ENCODE measurements at regions not wholly inside any gene's neighbourhood (a gene's known extent, or its start where the extent isn't known, plus 50 kb on each side); places are given as distances from the start of the nearest gene placed in this dataset.
"Not testable (repeated sequence)": the region's sequence is repeated elsewhere in the genome, so short reads cannot be mapped to it uniquely, and the experiment has no call there.

- Mint-ChIP-seq H3K4me3 (ENCODE audit: low read depth) (no peak overlapping the region), H3K9me3 (no peaks in the 10 kb centered on the region), H3K4me1 (ENCODE audit: low read depth) (no peaks in the 10 kb centered on the region), H3K27me3 (ENCODE audit: low read depth) (no peaks in the 10 kb centered on the region), H3K27ac (no peak overlapping the region), H3K36me3 (ENCODE audit: low read depth) (no peaks in the 10 kb centered on the region)
- DNase-seq (ENCODE audit: low spot score), result no peak
- intact Hi-C loops (cut with micrococcal nuclease), result no loop called here
These were observed 616.6 kb upstream of the GOT2 start for GRCh38 chr16:59350670-59351069.

- H3K27me3 Mint-ChIP-seq (ENCODE audit: low read depth), result peaks cover 2% of the 10 kb centered on the region
- no peak for DNase-seq (ENCODE audit: low spot score)
- no peak overlapping the region for H3K27ac Mint-ChIP-seq
- intact Hi-C loops (cut with micrococcal nuclease), result no loop called here
- no peaks in the 10 kb centered on the region for H3K9me3 Mint-ChIP-seq
- H3K4me1 Mint-ChIP-seq (ENCODE audit: low read depth), result no peaks in the 10 kb centered on the region
- H3K4me3 Mint-ChIP-seq (ENCODE audit: low read depth), result no peak overlapping the region
- no peaks in the 10 kb centered on the region for H3K36me3 Mint-ChIP-seq (ENCODE audit: low read depth)
These were observed 608.6 kb upstream of the GOT2 start for GRCh38 chr16:59342669-59343068.

DNA sequence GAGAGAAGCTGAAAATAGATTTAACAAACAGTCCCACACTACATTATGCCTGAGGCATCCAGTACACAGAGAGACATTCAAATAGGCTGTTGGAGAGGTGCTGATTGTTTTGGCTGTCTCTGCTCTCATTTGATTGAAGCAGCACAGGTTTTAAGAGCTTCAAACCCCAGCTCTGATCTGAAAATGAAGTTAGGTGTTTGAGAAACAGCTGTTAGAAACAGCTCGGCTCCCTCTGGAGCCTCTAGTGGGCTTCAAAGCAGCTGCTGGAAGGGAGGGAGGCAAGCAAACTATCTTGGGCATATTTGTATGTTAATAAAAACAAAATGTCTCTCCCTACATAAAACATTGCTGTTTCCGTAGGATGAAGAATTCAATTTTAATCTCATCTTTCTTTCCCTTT, 607.3 kb upstream of the GOT2 start:
- DNase-seq (ENCODE audit: low spot score), result no peak
- H3K4me1 Mint-ChIP-seq (ENCODE audit: low read depth), result no peaks in the 10 kb centered on the region
- H3K4me3 Mint-ChIP-seq (ENCODE audit: low read depth), result no peak overlapping the region
- intact Hi-C loops (cut with micrococcal nuclease), result no loop called here
- no peaks in the 10 kb centered on the region for H3K36me3 Mint-ChIP-seq (ENCODE audit: low read depth)
- H3K27ac Mint-ChIP-seq, result no peak overlapping the region
- H3K27me3 Mint-ChIP-seq (ENCODE audit: low read depth), result peaks cover 2% of the 10 kb centered on the region
- no peaks in the 10 kb centered on the region for H3K9me3 Mint-ChIP-seq

DNA sequence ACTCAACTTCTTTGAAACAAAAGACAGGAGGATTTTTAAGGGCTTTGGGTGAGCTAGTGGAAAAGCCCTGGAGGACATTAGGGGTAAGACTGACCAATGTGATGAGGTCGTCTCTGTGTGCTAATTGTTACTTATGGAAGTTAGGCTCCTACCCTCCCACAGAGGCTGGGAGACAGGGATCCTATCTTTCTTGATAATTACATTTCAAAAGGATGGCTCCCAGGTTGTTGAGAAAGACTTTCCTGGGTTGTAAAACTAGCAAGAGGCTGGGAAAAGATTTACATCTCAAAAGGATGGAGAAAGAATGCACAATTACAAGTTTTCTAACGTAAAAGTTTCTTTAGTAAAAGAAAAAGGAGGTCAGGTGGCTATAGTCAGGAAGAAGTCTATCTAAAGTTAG, 605.8 kb upstream of the GOT2 start:
- Mint-ChIP-seq H3K36me3 (ENCODE audit: low read depth) (no peaks in the 10 kb centered on the region), H3K27ac (no peak overlapping the region), H3K4me1 (ENCODE audit: low read depth) (no peaks in the 10 kb centered on the region), H3K9me3 (no peaks in the 10 kb centered on the region), H3K4me3 (ENCODE audit: low read depth) (no peak overlapping the region), H3K27me3 (ENCODE audit: low read depth) (peaks cover 2% of the 10 kb centered on the region)
- no peak for DNase-seq (ENCODE audit: low spot score)
- intact Hi-C loops (cut with micrococcal nuclease), result no loop called here

DNA sequence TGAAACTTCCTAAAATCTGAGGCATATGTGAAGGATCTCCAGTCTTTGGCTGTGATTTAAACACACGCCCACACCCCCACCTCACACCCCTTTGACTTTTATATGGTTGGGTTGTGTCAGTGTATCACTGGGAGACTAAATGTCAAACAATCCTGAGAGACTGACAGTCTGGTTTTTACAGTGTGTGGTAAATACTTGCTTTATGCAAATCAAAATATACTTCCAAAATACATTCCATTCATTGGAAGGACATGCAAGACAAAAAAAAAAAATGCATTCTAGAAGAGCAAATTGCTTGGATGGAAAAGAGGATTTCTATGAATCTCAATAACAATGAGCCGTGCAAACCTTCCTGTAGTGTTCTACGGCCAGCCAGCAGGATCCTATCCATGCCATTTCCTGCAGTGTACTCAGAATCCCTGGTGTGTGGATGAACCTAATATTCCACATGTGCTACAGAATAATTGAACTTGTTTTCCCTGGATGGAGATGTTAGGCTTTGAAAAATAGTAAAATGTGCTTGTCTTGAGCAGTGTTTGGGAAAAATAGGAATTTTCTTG, 602.1 kb upstream of the GOT2 start:
- no peaks in the 10 kb centered on the region for H3K4me1 Mint-ChIP-seq (ENCODE audit: low read depth)
- intact Hi-C loops (cut with micrococcal nuclease), result no loop called here
- H3K9me3 Mint-ChIP-seq, result peaks cover 6% of the 10 kb centered on the region
- no peak overlapping the region for H3K4me3 Mint-ChIP-seq (ENCODE audit: low read depth)
- H3K27ac Mint-ChIP-seq, result no peak overlapping the region
- no peaks in the 10 kb centered on the region for H3K36me3 Mint-ChIP-seq (ENCODE audit: low read depth)
- DNase-seq (ENCODE audit: low spot score), result no peak
- peaks cover 2% of the 10 kb centered on the region for H3K27me3 Mint-ChIP-seq (ENCODE audit: low read depth)

GRCh38 chr16:59331708-59332107, 597.6 kb upstream of the GOT2 start:
- DNase-seq (ENCODE audit: low spot score); H3K36me3 Mint-ChIP-seq (ENCODE audit: low read depth); H3K27me3 Mint-ChIP-seq (ENCODE audit: low read depth); intact Hi-C loops (cut with micrococcal nuclease); H3K4me1 Mint-ChIP-seq (ENCODE audit: low read depth); H3K27ac Mint-ChIP-seq; H3K9me3 Mint-ChIP-seq; H3K4me3 Mint-ChIP-seq (ENCODE audit: low read depth): not testable (repeated sequence)

GRCh38 chr16:59330019-59330670, 596.0 kb upstream of the GOT2 start:
- DNase-seq (ENCODE audit: low spot score), result no peak
- peaks cover 6% of the 10 kb centered on the region for H3K9me3 Mint-ChIP-seq
- intact Hi-C loops (cut with micrococcal nuclease), result no loop called here
- no peak overlapping the region for H3K27ac Mint-ChIP-seq
- no peaks in the 10 kb centered on the region for H3K27me3 Mint-ChIP-seq (ENCODE audit: low read depth)
- H3K36me3 Mint-ChIP-seq (ENCODE audit: low read depth), result no peaks in the 10 kb centered on the region
- H3K4me1 Mint-ChIP-seq (ENCODE audit: low read depth), result no peaks in the 10 kb centered on the region
- H3K4me3 Mint-ChIP-seq (ENCODE audit: low read depth), result no peak overlapping the region

GRCh38 chr16:59328961-59329360, 594.8 kb upstream of the GOT2 start:
- no peak overlapping the region for H3K27ac Mint-ChIP-seq
- intact Hi-C loops (cut with micrococcal nuclease), result no loop called here
- H3K36me3 Mint-ChIP-seq (ENCODE audit: low read depth), result no peaks in the 10 kb centered on the region
- DNase-seq (ENCODE audit: low spot score), result no peak
- no peak overlapping the region for H3K4me3 Mint-ChIP-seq (ENCODE audit: low read depth)
- H3K9me3 Mint-ChIP-seq, result peaks cover 6% of the 10 kb centered on the region
- no peaks in the 10 kb centered on the region for H3K27me3 Mint-ChIP-seq (ENCODE audit: low read depth)
- H3K4me1 Mint-ChIP-seq (ENCODE audit: low read depth), result no peaks in the 10 kb centered on the region

DNA sequence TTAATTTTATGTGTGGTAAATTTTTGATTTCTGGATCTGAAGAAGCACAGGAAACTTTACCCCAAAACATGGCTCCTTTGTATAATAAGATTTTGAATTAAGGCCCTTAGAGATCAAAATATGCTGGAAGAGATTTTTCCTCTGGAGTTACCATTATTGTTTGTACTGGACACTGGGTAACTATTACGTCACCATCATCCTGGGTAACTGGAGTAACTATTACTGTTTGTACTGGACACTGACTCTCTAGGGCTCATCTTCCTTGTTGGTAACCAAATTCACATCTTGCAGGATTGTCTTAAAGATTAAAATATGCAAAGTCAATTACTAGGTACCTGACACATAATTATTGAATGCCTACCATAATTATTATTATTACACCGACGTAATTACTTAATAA, 593.8 kb upstream of the GOT2 start:
- intact Hi-C loops (cut with micrococcal nuclease), result no loop called here
- Mint-ChIP-seq H3K27me3 (ENCODE audit: low read depth) (no peaks in the 10 kb centered on the region), H3K4me1 (ENCODE audit: low read depth) (no peaks in the 10 kb centered on the region), H3K27ac (no peak overlapping the region), H3K4me3 (ENCODE audit: low read depth) (no peak overlapping the region), H3K36me3 (ENCODE audit: low read depth) (no peaks in the 10 kb centered on the region), H3K9me3 (peaks cover 6% of the 10 kb centered on the region)
- no peak for DNase-seq (ENCODE audit: low spot score)

DNA sequence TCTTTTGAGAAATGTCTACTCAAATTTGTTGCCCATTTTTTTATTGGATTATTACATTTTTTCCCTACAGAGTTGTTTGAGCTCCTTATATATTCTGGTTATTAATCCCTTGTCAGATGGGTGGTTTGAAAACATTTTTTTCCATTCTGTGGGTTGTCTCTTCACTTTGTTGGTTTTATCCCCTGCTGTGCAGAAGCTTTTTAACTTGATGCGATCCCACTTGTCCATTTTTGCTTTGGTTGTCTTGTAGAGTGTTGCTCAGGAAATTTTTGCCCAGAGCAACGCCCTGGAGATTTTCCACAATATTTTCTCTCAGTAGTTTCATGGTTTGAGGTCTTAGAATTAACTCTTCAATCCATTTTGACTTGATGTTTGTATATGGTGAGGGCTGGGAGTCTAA, 592.8 kb upstream of the GOT2 start:
- Mint-ChIP-seq H3K36me3 (ENCODE audit: low read depth) (no peaks in the 10 kb centered on the region), H3K27me3 (ENCODE audit: low read depth) (no peaks in the 10 kb centered on the region), H3K4me3 (ENCODE audit: low read depth) (no peak overlapping the region), H3K9me3 (peaks cover 4% of the 10 kb centered on the region), H3K27ac (no peak overlapping the region), H3K4me1 (ENCODE audit: low read depth) (no peaks in the 10 kb centered on the region)
- intact Hi-C loops (cut with micrococcal nuclease), result no loop called here
- DNase-seq (ENCODE audit: low spot score), result no peak

- intact Hi-C loops (cut with micrococcal nuclease), result no loop called here
- H3K27me3 Mint-ChIP-seq (ENCODE audit: low read depth), result no peaks in the 10 kb centered on the region
- no peak overlapping the region for H3K4me3 Mint-ChIP-seq (ENCODE audit: low read depth)
- no peaks in the 10 kb centered on the region for H3K9me3 Mint-ChIP-seq
- no peak overlapping the region for H3K27ac Mint-ChIP-seq
- no peaks in the 10 kb centered on the region for H3K36me3 Mint-ChIP-seq (ENCODE audit: low read depth)
- DNase-seq (ENCODE audit: low spot score), result no peak
- no peaks in the 10 kb centered on the region for H3K4me1 Mint-ChIP-seq (ENCODE audit: low read depth)
These were observed 590.3 kb upstream of the GOT2 start for GRCh38 chr16:59324462-59324861.

DNA sequence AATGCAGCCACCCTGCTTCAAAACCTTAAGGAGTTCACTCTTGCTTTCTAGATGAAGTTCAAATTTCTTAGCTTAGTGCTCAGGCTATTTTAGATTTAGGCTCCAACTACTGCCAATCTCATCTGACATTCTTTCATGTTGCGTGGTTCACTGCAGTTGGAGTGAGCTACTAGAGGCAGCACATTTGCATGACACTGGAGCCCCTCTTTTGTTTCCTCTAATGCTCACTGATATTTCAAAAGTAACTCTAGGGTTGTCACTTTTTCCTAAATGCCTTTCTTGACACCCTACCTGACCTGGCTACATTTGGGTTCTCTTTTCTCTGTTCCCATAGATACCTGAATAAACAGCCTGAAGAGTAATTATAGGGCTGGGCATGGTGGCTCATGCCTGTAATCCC, 586.5 kb upstream of the GOT2 start:
- Mint-ChIP-seq H3K27me3 (ENCODE audit: low read depth) (no peaks in the 10 kb centered on the region), H3K4me3 (ENCODE audit: low read depth) (no peak overlapping the region), H3K27ac (no peak overlapping the region), H3K4me1 (ENCODE audit: low read depth) (no peaks in the 10 kb centered on the region), H3K9me3 (no peaks in the 10 kb centered on the region), H3K36me3 (ENCODE audit: low read depth) (no peaks in the 10 kb centered on the region)
- DNase-seq (ENCODE audit: low spot score), result no peak
- intact Hi-C loops (cut with micrococcal nuclease), result no loop called here

GRCh38 chr16:59319871-59320270, 585.8 kb upstream of the GOT2 start:
- no peak overlapping the region for H3K4me3 Mint-ChIP-seq (ENCODE audit: low read depth)
- H3K27ac Mint-ChIP-seq, result no peak overlapping the region
- intact Hi-C loops (cut with micrococcal nuclease), result no loop called here
- H3K27me3 Mint-ChIP-seq (ENCODE audit: low read depth), result no peaks in the 10 kb centered on the region
- H3K36me3 Mint-ChIP-seq (ENCODE audit: low read depth), result no peaks in the 10 kb centered on the region
- H3K4me1 Mint-ChIP-seq (ENCODE audit: low read depth), result no peaks in the 10 kb centered on the region
- H3K9me3 Mint-ChIP-seq, result no peaks in the 10 kb centered on the region
- no peak for DNase-seq (ENCODE audit: low spot score)

DNA sequence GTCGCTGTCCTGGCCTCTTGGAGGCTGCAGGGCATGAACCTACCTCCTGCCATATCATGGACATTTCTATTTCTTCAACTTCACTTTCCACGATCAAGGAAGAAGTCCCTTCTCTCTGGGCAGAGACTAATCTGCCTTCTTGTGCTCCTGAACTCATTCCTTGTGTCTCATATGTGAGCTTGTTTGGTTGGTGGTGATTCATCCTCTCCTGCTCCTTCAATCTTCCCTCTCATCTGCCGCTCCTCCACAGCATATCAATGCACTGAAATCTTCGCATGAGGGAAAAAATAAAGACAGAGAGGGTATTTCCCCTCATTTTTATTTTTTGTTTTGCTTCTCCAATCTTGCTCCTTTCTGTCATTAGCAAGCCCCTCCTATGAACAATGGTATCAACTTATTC, 571.7 kb upstream of the GOT2 start:
- no peaks in the 10 kb centered on the region for H3K4me1 Mint-ChIP-seq (ENCODE audit: low read depth)
- intact Hi-C loops (cut with micrococcal nuclease), result no loop called here
- H3K9me3 Mint-ChIP-seq, result no peaks in the 10 kb centered on the region

More for the DNA sequence above, 571.7 kb upstream of the GOT2 start:
- no peaks in the 10 kb centered on the region for H3K27me3 Mint-ChIP-seq (ENCODE audit: low read depth)
- no peak for DNase-seq (ENCODE audit: low spot score)
- no peak overlapping the region for H3K27ac Mint-ChIP-seq
- H3K4me3 Mint-ChIP-seq (ENCODE audit: low read depth), result no peak overlapping the region
- H3K36me3 Mint-ChIP-seq (ENCODE audit: low read depth), result no peaks in the 10 kb centered on the region
